GM21526 (cell line): ENCODE measurements at regions not wholly inside any gene's neighbourhood (a gene's known extent, or its start where the extent isn't known, plus 50 kb on each side); places are given as distances from the start of the nearest gene placed in this dataset.
A peak's percentile ranks its signal among the peaks of the same experiment; 100 is the strongest.

Experiments
- ATAC-seq: cut with Tn5 transposase; IDR thresholded peaks from one replicate; pipeline ENCODE4 v1.9.1; 2021; ENCODE audit warnings: moderate library complexity; ENCODE audit not compliant: unreplicated experiment, low FRiP score

DNA sequence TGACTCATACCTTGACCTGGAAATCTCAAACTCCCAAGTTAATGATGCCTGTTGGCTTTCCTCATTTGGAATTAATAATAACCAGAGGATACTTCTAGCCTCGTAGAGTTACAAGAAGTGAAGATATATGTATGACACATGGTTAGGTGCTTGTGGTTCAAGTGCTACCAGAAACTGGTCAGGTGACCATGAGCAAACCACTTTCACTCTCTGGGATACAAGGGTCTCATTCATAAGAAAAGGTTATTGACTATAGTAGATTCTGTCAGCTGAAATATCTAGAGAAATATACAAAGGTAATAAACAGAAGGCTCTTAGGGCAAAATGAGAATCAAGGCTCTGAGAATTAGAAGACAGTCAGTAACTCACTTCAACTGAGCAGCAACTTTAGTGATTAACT is 233.3 kb downstream of the KCNA4 start:
- no peak for ATAC-seq

DNA sequence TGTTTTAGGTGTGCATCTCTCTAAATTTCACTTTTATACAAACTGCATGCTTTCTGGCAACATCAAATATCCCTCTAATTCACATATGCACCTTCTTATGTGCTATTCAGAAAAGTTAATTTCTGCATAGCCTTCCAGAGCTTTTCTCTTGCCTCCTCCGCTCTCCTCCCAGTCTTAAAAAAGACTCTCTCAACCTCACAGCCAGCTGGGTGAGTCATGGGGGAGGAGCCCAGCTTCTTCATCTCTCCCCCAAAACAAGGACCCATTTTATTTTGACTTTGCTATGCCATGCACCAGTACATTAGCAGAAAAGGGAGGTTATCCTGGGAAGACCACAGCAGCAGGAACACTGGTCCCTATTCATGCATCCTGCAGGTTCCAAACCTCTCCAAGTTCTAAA is 234.4 kb downstream of the KCNA4 start:
- no peak for ATAC-seq

DNA sequence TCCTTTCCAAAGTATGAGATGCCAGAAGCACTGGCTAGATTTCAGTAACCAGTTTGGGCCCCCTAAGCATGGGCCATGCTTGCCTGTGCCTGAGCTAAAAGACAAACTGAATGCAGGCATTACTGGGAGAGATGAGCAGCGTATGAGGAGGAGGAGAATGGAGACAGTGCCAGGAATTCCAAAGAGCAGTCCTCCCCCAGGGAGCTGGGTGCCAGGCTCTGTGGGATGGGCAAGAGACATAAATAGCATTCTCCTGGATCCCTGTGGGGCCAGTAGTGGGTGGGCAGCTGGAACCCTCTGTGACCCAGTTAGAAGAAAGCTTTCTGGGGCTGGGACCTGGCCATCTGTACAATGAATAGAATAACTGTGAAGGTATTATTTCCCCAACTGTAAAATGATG is 235.6 kb downstream of the KCNA4 start:
- ATAC-seq = no peak

DNA sequence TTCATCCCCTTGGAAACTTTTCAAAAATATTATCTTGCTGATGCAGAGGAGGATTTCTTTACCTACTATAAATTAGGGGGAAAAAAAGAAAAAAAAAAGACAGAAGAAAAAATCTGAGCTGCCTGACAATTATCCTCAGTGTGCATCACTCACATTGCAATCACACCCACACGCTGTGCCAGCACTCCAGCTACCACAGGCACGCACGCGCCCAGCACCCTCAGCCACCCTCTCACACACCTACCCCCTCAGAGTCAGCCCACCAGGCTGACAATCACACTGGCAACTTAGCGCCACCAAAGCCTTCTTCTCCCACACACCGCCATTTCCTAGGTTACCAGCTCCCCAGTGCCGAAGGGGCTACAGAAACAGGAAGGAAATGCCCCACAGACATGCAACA is 236.1 kb downstream of the KCNA4 start:
- ATAC-seq = no peak

DNA sequence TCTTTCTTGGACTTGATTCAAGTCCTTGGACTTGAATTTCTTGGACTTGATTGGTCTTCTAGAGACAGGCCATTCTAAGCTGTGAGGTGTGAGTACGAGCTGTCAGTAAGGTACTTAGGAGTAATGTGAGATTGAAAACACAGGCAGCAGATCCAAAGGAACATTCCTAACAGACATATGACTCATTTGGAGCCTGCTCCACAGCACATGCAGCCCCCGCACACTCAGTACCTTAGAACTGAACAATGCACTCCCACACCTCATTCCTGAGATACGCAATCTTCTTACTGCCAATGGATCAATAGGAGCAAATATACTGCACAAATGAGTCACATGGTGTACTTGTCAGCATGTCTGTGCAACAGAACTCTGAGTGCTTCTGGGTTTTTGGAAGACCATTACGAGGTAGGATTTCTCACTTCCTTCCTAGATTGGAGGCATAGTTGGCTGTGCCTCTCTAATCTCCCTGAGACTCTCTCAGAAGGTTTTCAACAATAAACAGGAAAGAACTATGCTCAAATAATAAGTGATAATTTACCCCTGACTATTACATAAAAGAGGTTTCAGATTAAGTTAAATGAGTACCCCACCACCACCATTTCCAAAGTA is 243.1 kb downstream of the KCNA4 start:
- ATAC-seq = no peak

DNA sequence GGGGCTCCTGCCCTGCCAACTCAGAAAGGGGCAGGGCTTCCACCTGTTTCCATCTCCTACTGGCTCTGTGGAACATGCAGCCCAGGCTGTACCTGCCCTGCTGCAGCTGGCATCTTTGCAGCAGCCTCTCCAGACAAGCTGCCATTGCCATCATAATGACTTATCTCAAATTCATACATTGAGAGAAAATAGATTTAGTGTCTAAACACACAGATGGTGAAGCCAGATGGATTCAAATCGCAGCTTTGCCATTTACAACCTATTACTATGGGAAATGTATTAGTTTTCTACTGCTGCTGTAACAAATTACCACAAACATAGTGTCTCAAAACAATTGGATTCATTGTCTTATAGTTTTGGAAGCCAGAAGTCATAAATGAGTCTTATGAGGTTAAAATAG is 260.0 kb downstream of the KCNA4 start:
- no peak for ATAC-seq

DNA sequence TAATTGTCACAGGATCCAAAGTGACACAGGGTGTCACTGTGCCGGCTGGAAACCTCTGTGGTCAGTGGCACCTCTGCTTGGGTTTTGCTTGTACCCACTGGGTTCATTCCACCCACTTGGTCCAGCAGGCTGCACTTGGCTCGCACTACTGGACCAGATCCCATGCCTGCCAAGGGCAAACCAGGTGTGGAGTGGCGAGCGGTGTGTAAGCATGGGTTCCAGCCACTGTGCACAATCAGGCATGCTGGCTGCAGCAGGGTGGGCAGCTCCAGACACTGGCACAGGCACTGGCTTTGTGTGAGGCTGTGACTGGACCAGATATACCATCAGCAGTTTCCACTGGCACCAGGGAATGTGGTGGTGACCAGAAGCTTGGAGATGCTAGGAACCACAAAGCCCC is 261.4 kb downstream of the KCNA4 start:
- no peak for ATAC-seq

DNA sequence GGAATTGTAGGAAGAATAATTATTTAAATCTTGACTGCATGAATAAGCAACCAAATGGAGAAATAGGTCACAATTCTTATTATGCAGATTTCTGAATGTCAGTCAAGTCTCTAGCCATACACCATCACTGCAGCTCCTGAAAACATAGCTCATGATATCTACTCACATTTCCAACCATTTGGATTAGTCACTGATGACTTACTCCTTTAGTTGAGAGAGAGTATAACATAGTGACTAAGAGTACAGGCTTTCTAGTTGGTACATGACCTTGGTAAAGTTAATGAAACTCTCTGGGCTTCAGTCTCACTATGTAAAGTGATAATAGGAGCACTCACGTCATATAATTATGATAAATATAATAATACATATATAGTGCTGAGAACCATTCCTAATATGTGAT is 265.2 kb downstream of the KCNA4 start:
- ATAC-seq = no peak

DNA sequence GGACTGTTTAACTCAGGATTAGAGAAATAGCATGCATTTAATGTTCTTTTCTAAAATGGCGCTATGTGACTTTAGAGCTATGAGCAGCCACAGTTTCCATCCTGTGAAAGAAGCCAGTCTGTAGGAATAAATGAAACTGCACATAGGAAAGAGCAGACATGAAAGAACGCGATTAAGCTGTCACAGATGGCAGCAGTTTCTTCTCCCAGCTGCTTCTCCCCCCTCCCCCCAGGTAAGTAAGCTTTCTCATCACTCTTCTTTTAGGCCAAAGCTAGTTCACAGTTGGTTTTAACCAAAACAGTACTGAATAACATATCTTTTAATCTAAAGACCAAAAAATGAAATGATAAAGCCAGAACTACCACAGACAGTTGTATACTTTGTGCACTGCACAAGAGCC is 266.4 kb downstream of the KCNA4 start:
- ATAC-seq = no peak

DNA sequence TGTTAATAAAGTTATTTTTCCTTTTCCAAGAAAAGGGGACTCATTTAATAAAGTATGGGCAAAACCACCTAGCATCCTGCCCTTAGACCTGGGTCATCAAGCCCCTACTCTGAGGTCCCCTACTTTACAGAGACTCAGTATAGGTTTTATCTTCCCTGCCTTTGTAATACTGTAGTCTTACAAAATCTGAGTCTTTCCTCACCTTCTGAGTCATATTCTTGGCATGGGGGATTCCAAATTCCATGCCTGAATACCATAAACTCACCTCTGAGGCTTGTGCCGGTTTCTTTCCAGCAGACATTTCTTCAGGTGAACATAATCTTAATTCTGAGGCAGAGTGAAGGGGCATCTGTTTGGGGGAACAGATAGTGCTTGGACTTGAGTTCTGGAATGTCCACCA is 282.5 kb downstream of the KCNA4 start:
- no peak for ATAC-seq

DNA sequence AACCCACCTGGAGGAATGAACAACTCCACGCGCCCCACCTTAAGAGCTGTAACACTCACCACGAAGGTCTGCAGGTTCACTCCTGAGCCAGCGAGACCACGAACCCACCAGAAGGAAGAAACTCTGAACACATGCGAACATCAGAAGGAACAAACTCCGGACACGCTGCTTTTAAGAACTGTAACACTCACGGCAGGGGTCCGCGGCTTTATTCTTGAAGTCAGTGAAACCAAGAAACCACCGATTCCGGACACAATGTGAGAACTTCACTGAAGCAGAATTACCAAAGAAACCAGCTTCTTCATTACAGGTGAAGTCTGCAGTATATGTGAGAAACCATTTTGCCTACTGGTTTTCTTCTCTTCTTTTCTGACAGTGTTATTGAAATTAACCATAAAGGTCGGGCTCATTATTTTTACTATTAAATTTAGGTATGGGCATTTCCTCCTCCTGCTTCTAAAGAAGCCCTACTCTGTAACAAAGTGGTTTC is 303.0 kb downstream of the KCNA4 start:
- no peak for ATAC-seq

DNA sequence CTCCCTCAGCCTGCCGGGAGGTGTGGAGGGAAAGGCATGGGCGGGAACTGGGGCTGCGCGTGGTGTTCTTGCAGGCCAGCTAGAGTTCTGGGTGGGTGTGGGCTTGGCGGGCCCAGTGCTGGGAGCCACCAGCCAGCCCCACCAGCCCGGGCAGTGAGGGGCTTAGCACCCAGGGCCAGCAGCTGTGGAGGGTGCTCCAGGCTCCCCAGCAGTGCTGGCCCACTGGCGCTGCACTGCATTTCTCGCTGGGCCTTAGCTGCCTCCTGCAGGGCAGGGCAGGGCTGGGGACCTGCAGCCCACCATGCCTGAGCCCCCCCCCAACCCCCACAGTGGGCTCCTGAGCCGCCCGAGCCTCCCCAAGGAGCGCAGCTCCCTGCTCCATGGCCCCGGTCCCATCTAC is 304.2 kb downstream of the KCNA4 start:
- ATAC-seq = no peak

DNA sequence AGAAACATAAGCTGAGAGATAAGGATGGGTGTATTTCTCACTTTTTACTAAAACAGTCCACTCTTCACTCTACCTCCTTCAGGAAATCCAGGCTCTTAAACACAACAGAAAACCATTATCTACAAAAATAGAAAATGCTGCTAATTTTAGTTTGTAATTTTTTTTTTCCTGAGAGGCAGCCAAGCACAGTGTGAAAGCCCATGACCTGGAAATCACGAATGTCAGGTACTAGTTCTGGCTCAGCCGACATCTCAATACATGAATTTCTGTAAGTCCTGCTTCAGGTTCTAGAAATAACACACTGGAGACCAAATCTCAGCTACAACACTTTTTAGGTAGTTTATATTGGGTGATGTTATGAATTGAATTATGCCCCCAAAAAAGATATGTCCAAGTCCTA is 308.9 kb downstream of the KCNA4 start:
- ATAC-seq = no peak

DNA sequence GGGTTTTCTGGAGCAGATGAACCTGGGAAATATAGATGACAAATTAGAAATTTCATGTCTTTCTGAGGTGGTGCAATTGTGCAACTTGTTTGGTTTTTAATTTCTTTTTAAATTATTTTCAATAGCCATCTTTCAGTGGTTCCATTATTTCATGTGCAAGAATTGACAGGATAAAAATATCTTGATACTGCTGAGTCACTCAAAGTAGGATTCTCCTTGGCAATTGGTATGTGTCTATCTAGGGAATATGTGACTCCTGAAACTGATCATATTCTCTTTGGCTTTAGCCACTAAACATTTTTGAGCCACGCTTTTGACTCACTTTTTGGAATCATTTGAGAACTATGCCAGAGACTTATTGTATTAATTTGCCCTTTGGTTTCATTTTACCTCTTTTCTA is 331.5 kb downstream of the KCNA4 start:
- ATAC-seq = no peak

DNA sequence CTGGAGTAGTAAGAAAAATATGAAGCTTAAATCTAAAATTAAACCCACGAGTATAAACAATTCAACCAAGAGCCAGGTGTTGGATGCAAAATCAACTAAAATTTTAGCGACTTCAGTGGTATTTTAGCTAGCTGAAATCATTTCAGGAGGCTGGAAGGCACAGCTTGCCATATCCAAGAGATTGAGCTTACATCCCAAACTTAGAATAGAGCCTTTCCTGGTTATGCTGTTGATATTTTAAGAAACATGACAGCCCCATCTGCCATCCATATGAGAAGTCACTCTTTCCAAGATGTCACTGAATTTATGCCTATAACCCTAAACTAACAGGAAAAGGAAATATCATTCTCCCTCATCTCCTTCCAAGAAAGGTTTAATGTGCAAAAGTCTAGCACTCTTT is 334.0 kb downstream of the KCNA4 start:
- ATAC-seq = no peak

DNA sequence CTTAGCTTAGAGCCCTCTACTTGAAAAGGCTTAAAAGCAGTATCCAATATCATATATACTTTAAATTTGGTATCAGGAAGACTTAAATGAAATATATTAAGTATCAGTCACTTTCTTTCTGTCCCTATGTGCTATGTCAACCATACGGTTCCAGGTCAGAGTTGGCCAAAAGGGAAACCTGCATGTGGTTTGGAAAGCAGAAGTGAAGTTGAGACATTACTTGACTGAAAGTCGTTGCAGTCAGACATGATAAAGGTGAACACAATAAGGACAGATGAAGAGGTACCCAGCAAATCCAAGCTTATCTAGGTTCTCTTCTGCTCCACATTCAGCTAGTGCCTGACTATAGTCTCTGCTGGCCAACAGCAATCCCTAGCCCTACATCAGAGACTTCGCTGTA is 336.8 kb downstream of the KCNA4 start:
- ATAC-seq = peak; percentile 81

DNA sequence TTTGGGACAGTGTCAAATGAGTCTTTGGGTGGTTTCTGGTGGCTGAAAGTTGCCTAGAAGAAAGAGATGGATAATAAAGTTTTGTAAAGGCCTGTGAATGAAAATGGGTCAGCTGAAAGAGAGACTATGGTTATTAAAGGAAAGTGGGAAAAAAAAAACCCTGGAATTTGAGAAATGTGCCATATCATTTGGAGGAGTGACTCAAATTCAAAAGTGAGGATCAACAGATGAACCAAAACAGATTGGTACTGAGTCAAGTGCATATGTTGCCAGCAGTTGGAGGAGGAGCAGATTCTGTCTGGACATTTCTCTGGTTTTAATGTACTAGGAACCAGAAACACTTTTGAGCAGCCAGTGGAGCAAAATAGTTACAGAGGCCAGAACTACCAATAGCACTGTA is 339.8 kb downstream of the KCNA4 start:
- ATAC-seq = no peak

DNA sequence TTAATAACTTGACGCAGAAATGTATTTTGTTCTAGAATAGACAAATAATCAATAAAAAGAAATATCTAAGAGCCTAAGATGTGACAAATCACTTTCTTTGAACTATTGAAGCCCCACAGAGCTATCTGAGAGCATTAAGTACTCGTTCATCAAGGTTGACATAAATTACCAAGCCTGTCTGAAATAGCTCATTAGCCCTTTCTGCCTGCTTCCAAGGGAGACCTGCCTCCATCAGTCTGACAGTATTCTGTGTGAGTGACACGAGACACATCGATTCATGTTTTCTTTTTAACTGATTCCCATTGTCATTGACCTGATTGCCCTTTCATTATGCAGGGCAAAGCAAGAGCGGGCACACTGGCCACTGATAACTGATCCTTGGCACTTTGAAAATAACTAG is 347.5 kb downstream of the KCNA4 start:
- no peak for ATAC-seq

DNA sequence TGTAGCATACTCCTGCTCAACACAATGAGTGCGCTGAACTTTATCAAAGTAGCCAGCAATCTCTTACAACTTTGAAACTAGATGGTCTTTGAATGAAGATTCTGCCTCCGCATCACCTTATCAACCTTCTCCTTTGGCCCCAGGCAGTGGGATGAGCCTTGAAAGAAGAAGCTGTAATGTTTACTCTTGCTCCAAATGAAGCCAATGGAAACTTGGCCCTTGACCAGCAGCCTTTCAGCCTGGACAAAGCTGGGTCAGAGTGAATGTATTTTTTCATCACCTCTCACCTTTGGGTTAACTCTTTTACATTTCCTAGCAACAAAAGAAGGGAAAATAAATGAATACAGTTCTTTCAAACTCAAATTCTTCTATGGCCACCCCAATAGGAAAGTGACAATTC is 359.1 kb downstream of the KCNA4 start:
- no peak for ATAC-seq

DNA sequence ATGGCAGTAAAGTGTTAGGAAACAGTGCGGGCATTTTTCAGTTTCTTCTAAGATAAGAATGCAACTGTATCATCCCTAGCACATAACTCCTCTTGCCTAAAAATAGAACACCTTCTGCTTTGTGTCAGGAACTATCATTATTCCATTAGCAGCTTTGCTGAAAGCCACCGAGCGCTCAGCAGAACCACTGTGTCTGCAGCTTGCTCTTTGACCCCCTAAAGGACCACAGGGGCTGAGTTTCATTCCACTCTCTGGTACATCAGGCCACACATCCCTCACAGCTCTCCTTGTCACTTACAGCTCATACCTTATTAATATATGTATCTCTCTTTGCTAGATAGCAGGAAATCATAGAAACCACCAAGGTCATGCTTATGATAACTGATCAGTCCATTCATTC is 360.2 kb downstream of the KCNA4 start:
- no peak for ATAC-seq

DNA sequence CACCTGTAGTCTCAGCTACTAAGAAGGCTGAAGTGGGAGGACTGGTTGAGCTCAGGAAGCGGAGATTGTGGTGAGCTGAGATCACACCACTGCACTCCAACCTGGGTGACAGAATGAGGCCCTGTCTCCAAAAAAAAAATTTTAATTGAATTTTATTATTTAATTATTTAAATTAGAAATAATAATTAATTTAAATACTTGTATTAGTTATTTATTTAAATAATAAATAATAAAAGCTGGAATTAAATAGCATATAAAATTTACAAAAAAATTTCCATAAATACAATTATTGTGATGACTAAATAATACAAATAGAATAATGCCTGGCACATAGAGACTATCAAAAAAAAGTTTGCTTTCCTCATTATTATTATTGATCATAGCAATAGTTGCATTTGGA is 371.5 kb downstream of the KCNA4 start:
- no peak for ATAC-seq

DNA sequence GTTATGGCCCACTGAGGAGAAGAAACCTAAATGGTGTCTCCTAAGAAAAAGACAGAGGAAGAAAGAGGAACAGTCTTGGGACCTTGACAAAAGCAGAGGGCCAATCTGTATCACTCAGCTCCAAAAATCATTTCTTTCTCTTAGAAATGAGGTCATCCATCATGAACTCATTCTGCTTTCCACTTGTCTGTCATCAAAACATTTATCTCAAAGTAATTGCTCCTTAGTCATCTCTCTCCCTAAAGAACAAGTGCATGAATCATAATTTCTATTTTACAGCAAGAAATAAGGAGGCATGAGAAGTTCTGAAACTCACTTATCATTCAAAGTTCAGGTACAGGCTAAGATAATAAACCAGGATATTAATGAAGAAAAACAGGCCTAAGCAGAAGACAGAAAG is 375.6 kb downstream of the KCNA4 start:
- no peak for ATAC-seq

DNA sequence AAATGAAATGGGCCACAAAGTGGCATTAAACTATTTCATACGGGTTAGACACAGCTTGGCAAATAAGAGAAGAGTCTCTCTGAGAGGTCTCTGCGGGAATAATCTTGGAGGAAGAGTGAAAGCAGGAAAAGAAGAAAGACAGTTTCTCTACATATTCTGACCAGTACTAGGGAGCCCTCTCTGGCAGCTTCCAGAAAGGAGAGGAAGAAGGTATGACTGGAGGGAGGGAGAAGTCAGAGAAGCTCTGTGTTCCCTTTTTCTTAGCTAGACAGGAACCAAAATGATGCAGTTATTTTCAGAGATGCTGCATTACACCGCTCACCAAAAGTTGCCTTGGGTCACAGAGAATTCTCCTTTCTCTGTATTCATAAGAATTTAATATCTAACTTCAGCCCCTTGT is 382.1 kb downstream of the KCNA4 start:
- no peak for ATAC-seq
